ENCODE measurements at regions not wholly inside any gene's neighbourhood (a gene's known extent, or its start where the extent isn't known, plus 50 kb on each side); places are given as distances from the start of the nearest gene placed in this dataset.

GRCh38 chr11:93089474-93090102, 108.2 kb downstream of the SLC36A4 start:
- Histone ChIP-seq H2BK12ac (ENCODE audit: insufficient read length, low read depth, low read length) (no peak overlapping the region), H3K23me2 (ENCODE audit: insufficient read length, low read depth, low read length, poor library complexity, severe bottlenecking) (no peaks in the 10 kb centered on the region), H3K4ac (ENCODE audit: low read depth, low read length) (no peak overlapping the region; the same call in 1 of the 2 replicates), H3K9me3 (ENCODE audit: control insufficient read depth, low read depth, low read length) (no peaks in the 10 kb centered on the region), H3K27me3 (ENCODE audit: insufficient read depth, low read length) (no peaks in the 10 kb centered on the region), H3K4me1 (ENCODE audit: insufficient read depth, low read length) (peaks cover 8% of the 10 kb centered on the region; the same call in 1 of the 2 replicates), H2BK5ac (ENCODE audit: insufficient read length, low read length) (no peak overlapping the region), H4K91ac (ENCODE audit: insufficient read length, low read depth, low read length) (no peak overlapping the region), H3K79me2 (ENCODE audit: insufficient read depth, low read length) (no peaks in the 10 kb centered on the region), H3K14ac (ENCODE audit: insufficient read depth, low read length) (no peak overlapping the region), H3K18ac (ENCODE audit: insufficient read length, low read depth, low read length) (peak overlapping the region; percentile 11), H2BK120ac (ENCODE audit: low read depth, low read length, poor library complexity, severe bottlenecking) (no peak overlapping the region), H4K5ac (ENCODE audit: insufficient read length, low read depth, low read length) (no peak overlapping the region), H3K9ac (ENCODE audit: extremely low read depth, insufficient read length, low read length) (no peak overlapping the region), H3K27ac (ENCODE audit: insufficient read length, low read depth, low read length) (no peak overlapping the region), H3K79me1 (ENCODE audit: insufficient read depth, low read depth, low read length, poor library complexity, severe bottlenecking) (no peaks in the 10 kb centered on the region), H2BK20ac (ENCODE audit: low read depth, low read length, poor library complexity, severe bottlenecking) (no peak overlapping the region), H3K56ac (ENCODE audit: insufficient read length, low read depth, low read length) (no peak overlapping the region), H2AFZ (ENCODE audit: low read length) (no peak overlapping the region), H2BK15ac (ENCODE audit: low read depth, low read length) (no peak overlapping the region), H3T11ph (ENCODE audit: low read length) (no peak overlapping the region), H4K8ac (replicated peaks; ENCODE audit: insufficient read length, low read depth, low read length) (no peak overlapping the region), H3K4me2 (ENCODE audit: insufficient read depth, insufficient read length, low read length) (no peak overlapping the region), H2AK5ac (ENCODE audit: insufficient read length, low read length) (no peak overlapping the region), H4K20me1 (ENCODE audit: control insufficient read depth, insufficient read depth, insufficient read length) (no peaks in the 10 kb centered on the region), H3K23ac (ENCODE audit: insufficient read length, low read depth, low read length) (no peak overlapping the region)
- DNase-seq: peak; percentile 68
- no CpG with 5 or more reads among the region's 5 CpGs for WGBS (ENCODE audit: extremely low coverage, insufficient read length, low lambda C conversion rate)
- H3K27ac Mint-ChIP-seq: peak overlapping the region in 2 of 3 experiments; percentile 50 to 88; a peak in 3 of 7 replicates
- no peaks in the 10 kb centered on the region for H3K27me3 Mint-ChIP-seq (ENCODE audit: low read depth)
- H3K36me3 Mint-ChIP-seq (ENCODE audit: insufficient read depth in 1 of 3, low read depth in 3 of 3): peaks cover 3 to 15% (median 3%) of the 10 kb centered on the region in 3 experiments; a peak in 6 of 7 replicates
- H3K9me3 Mint-ChIP-seq: peaks cover 5 to 12% of the 10 kb centered on the region in 2 experiments
- H3K4me1 Mint-ChIP-seq: peaks cover 16 to 38% of the 10 kb centered on the region in 2 experiments
- TF ChIP-seq, protein P1, sequence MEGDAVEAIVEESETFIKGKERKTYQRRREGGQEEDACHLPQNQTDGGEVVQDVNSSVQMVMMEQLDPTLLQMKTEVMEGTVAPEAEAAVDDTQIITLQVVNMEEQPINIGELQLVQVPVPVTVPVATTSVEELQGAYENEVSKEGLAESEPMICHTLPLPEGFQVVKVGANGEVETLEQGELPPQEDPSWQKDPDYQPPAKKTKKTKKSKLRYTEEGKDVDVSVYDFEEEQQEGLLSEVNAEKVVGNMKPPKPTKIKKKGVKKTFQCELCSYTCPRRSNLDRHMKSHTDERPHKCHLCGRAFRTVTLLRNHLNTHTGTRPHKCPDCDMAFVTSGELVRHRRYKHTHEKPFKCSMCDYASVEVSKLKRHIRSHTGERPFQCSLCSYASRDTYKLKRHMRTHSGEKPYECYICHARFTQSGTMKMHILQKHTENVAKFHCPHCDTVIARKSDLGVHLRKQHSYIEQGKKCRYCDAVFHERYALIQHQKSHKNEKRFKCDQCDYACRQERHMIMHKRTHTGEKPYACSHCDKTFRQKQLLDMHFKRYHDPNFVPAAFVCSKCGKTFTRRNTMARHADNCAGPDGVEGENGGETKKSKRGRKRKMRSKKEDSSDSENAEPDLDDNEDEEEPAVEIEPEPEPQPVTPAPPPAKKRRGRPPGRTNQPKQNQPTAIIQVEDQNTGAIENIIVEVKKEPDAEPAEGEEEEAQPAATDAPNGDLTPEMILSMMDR (conservative IDR thresholded peaks at IDR 0.05): peak; percentile 70
- no peak overlapping the region for H3K4me3 Mint-ChIP-seq
